ENCODE measurements at regions not wholly inside any gene's neighbourhood (a gene's known extent, or its start where the extent isn't known, plus 50 kb on each side); places are given as distances from the start of the nearest gene placed in this dataset.

DNA sequence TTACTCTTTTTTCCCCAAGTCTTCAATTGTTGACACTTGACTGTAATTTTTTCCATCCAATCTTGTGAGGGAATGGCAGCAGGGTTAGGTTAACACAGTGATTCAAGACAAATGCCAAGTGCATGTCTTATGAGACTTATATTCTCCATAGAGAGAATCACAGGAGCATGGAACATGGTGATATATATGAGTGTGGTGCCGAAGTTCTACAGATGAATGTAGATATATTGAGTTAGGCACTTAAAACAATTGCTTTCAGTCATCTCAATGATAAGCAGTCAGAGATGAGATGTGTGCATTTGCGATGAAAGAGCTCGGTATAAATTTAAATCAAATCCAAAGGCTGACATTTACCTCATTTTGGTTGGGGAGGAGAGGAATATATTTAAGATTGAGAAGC lies 211.2 kb downstream of the CDH10 start:
- CTCF ChIA-PET, result no interaction called here

More for the DNA sequence above, 211.2 kb downstream of the CDH10 start:
- Mint-ChIP-seq H3K4me3 (no peak overlapping the region), H3K36me3 (ENCODE audit: low read depth) (no peaks in the 10 kb centered on the region), H3K27ac (no peak overlapping the region), H3K27me3 (no peaks in the 10 kb centered on the region), H3K9me3 (peaks cover 13% of the 10 kb centered on the region), H3K4me1 (ENCODE audit: low read depth) (no peaks in the 10 kb centered on the region)
- POLR2A ChIA-PET, result no interaction called here
- no peak for ATAC-seq
- TF ChIP-seq, protein P1, sequence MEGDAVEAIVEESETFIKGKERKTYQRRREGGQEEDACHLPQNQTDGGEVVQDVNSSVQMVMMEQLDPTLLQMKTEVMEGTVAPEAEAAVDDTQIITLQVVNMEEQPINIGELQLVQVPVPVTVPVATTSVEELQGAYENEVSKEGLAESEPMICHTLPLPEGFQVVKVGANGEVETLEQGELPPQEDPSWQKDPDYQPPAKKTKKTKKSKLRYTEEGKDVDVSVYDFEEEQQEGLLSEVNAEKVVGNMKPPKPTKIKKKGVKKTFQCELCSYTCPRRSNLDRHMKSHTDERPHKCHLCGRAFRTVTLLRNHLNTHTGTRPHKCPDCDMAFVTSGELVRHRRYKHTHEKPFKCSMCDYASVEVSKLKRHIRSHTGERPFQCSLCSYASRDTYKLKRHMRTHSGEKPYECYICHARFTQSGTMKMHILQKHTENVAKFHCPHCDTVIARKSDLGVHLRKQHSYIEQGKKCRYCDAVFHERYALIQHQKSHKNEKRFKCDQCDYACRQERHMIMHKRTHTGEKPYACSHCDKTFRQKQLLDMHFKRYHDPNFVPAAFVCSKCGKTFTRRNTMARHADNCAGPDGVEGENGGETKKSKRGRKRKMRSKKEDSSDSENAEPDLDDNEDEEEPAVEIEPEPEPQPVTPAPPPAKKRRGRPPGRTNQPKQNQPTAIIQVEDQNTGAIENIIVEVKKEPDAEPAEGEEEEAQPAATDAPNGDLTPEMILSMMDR (IDR thresholded peaks at IDR 0.05), result no peak
- no peak for DNase-seq
- intact Hi-C loops (cut with micrococcal nuclease), result no loop called here
